ENCODE measurements at regions not wholly inside any gene's neighbourhood (a gene's known extent, or its start where the extent isn't known, plus 50 kb on each side); places are given as distances from the start of the nearest gene placed in this dataset.

DNA sequence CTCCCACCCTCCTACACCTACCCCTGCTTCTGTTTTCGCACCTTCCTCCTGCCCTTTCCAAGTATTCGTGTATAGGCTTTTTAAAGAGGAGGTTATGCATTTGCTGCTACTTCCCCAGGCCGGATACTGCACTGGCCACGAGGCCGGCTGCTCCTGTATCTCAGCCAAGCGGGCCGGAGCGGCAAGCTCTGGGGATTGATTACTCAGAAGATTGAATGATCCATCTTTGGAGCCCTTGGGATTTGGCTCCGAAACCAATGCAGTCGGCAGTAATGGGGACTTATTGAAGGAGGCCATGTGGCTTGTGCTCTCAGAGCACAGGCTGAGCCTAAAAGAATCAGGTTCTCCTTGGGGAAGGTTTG lies 405.3 kb downstream of the TLE4 start:
- DNase-seq = no peak
- H3K4me3 ChIP-seq = no peak overlapping the region
- WGBS, 3 donors = 74 to 89% (median 82%) methylated on average over 10 of the region's 10 CpGs
- H3K4me1 ChIP-seq (ENCODE audit: insufficient read depth) = peaks cover 1% of the 10 kb centered on the region
- no peaks in the 10 kb centered on the region for H3K27me3 ChIP-seq
- no peaks in the 10 kb centered on the region for H3K36me3 ChIP-seq
- intact Hi-C loops (cut with DNase I) = no loop called here
- no peaks in the 10 kb centered on the region for H3K9me3 ChIP-seq
- TF ChIP-seq, protein P1, sequence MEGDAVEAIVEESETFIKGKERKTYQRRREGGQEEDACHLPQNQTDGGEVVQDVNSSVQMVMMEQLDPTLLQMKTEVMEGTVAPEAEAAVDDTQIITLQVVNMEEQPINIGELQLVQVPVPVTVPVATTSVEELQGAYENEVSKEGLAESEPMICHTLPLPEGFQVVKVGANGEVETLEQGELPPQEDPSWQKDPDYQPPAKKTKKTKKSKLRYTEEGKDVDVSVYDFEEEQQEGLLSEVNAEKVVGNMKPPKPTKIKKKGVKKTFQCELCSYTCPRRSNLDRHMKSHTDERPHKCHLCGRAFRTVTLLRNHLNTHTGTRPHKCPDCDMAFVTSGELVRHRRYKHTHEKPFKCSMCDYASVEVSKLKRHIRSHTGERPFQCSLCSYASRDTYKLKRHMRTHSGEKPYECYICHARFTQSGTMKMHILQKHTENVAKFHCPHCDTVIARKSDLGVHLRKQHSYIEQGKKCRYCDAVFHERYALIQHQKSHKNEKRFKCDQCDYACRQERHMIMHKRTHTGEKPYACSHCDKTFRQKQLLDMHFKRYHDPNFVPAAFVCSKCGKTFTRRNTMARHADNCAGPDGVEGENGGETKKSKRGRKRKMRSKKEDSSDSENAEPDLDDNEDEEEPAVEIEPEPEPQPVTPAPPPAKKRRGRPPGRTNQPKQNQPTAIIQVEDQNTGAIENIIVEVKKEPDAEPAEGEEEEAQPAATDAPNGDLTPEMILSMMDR (IDR thresholded peaks at IDR 0.05) = no peak
- TF ChIP-seq POLR2A (IDR thresholded peaks at IDR 0.05) (no peak), EP300 (IDR thresholded peaks at IDR 0.05) (no peak)
- no peak overlapping the region for H3K27ac ChIP-seq

DNA sequence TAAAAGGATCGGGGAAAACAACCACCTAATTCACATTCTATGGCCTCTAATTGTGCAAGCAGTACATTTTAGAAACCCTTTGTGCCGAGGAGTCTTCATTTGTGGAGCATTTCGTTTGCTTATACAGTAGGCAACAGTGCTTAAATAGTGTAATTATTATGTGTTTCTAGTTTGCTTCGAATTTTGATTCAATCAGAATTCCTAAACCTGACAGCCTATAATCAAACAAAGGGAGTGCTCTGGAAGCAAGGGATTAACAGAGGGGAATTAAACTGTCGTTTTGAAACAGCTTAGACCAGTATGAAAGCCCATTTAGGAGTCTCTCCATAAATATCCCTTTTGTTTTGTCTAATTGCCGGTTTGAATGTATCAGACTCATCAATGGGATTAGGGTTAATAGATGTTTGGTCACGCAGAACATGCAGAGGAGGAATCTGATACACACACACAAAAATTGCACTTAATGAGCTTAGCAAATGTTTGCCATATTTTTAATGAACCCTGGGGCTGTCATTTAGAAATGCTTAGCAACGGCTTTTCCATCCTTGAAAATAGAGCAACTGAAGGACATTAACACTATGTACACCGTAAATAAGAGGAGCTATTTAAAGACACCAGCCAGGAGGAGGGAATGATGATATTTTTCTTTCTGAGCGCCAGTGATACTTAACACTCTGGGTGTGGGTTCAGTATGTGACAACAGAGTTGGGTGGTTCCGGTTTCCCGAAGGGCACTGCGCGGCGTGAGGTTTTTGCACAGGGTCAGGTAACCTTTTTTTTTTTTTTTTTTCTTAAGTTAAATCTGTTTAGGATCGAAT lies 404.7 kb downstream of the TLE4 start:
- intact Hi-C loops (cut with DNase I) = no loop called here
- Histone ChIP-seq H3K4me1 (ENCODE audit: insufficient read depth) (peaks cover 1% of the 10 kb centered on the region), H3K4me3 (no peak overlapping the region), H3K27me3 (no peaks in the 10 kb centered on the region), H3K9me3 (no peaks in the 10 kb centered on the region), H3K36me3 (no peaks in the 10 kb centered on the region), H3K27ac (no peak overlapping the region)
- no peak for DNase-seq
- WGBS, 3 donors = 46 to 69% (median 48%) methylated on average over 16 of the region's 16 CpGs
- TF ChIP-seq, protein P1 (IDR thresholded peaks at IDR 0.05) = no peak
- TF ChIP-seq POLR2A (IDR thresholded peaks at IDR 0.05) = no peak
- no peak for TF ChIP-seq EP300 (IDR thresholded peaks at IDR 0.05)

DNA sequence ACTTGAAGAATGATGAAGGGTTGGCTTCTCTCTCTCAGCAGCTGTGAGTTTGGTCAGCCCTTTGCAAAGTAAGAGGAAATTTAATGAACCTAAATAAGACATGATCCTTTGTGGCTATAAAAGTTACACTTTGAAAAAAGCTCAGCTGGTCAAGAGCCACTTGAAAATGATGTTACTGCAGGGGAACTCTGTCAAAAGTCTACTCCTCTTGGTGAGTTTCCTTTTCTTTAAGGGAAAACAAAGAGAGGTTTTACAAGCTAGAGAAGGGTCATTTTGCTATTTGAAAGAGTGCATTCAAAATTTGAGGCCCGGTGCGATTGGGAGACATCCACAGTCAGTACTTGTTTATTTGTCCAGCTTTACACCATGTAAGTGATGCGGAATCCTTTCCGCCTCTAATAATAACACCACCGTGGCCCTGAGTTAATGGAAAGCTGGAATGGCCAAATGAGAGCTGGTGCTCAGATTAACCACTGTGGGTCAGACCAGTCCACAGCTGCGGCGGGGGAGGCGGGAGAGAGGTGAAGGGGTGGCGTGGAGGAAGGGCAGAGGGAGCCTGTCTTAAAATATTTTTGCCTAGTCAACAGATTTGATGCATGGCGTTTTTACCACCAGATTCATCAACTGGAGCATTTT lies 404.0 kb downstream of the TLE4 start:
- peak in 3 of 5 donors; percentile 26 to 49 (median 43) for DNase-seq
- peaks cover 1% of the 10 kb centered on the region for H3K4me1 ChIP-seq (ENCODE audit: insufficient read depth)
- no peak overlapping the region for H3K27ac ChIP-seq
- H3K36me3 ChIP-seq = no peaks in the 10 kb centered on the region
- H3K27me3 ChIP-seq = no peaks in the 10 kb centered on the region
- intact Hi-C loops (cut with DNase I) = no loop called here
- TF ChIP-seq, protein P1 (IDR thresholded peaks at IDR 0.05) = no peak
- no peaks in the 10 kb centered on the region for H3K9me3 ChIP-seq
- no peak overlapping the region for H3K4me3 ChIP-seq
- WGBS, 3 donors = 39 to 72% (median 56%) methylated on average over 10 of the region's 10 CpGs

- Histone ChIP-seq H3K36me3 (no peaks in the 10 kb centered on the region), H3K27ac (no peak overlapping the region), H3K9me3 (no peaks in the 10 kb centered on the region), H3K4me3 (no peak overlapping the region), H3K27me3 (no peaks in the 10 kb centered on the region), H3K4me1 (ENCODE audit: insufficient read depth) (peaks cover 1% of the 10 kb centered on the region)
- no peak for DNase-seq
- WGBS, 3 donors = 89 to 93% (median 90%) methylated on average over 12 of the region's 12 CpGs
- no peak for TF ChIP-seq EP300 (IDR thresholded peaks at IDR 0.05)
- TF ChIP-seq, protein P1 (IDR thresholded peaks at IDR 0.05) = no peak
- no peak for TF ChIP-seq POLR2A (IDR thresholded peaks at IDR 0.05)
- intact Hi-C loops (cut with DNase I) = no loop called here
These were observed 403.1 kb downstream of the TLE4 start for GRCh38 chr9:79974806-79975422.
